Thyroid gland (tissue), 4 donors: ENCODE measurements at regions not wholly inside any gene's neighbourhood (a gene's known extent, or its start where the extent isn't known, plus 50 kb on each side); places are given as distances from the start of the nearest gene placed in this dataset.

ENCODE experiments used
- POLR2A ChIP-seq, 2 donors: fragments of 450-650 bp; IDR thresholded peaks; one replicate each; pipeline ENCODE4 v1.6.1; 2017; ENCODE audit warnings: antibody characterized with exemption in 2 of 2, mild to moderate bottlenecking in 2 of 2, moderate library complexity in 1 of 2
- TF ChIP-seq, protein P1 (sequence below), 6 experiments: fragments of 200-600 bp in 3 of 6; fragments of 450-650 bp in 3 of 6; sonication (generic) in 3 of 6; IDR thresholded peaks; one replicate each; pipeline ENCODE4 v1.5.1; 2016 to 2019; ENCODE audit warnings: antibody characterized with exemption in 6 of 6, mild to moderate bottlenecking in 2 of 6, inconsistent platforms in 1 of 6, moderate library complexity in 1 of 6

DNA sequence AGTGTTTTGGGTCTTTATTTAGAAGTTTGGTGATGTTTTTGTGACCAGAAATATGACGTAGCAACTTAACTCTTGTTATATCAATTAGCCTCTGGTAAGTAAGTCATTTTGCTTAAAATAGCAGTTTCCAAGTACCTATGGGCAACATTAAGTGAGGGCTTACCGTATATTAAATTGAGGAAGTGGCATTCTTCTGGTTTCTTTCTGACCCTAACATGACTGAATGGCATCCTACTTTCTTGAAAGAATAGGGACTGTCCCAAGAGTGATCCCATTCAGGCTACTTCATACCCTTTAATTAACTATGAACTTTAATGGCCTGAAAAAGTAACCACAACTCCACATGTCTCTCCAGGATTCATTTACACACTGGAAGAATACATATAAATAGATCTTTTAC is 106.6 kb downstream of the MZT1 start:
- TF ChIP-seq, protein P1, sequence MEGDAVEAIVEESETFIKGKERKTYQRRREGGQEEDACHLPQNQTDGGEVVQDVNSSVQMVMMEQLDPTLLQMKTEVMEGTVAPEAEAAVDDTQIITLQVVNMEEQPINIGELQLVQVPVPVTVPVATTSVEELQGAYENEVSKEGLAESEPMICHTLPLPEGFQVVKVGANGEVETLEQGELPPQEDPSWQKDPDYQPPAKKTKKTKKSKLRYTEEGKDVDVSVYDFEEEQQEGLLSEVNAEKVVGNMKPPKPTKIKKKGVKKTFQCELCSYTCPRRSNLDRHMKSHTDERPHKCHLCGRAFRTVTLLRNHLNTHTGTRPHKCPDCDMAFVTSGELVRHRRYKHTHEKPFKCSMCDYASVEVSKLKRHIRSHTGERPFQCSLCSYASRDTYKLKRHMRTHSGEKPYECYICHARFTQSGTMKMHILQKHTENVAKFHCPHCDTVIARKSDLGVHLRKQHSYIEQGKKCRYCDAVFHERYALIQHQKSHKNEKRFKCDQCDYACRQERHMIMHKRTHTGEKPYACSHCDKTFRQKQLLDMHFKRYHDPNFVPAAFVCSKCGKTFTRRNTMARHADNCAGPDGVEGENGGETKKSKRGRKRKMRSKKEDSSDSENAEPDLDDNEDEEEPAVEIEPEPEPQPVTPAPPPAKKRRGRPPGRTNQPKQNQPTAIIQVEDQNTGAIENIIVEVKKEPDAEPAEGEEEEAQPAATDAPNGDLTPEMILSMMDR (IDR thresholded peaks at IDR 0.05): no peak
- no peak for TF ChIP-seq POLR2A (IDR thresholded peaks at IDR 0.05)
